GM21423 (cell line): ENCODE measurements at regions not wholly inside any gene's neighbourhood (a gene's known extent, or its start where the extent isn't known, plus 50 kb on each side); places are given as distances from the start of the nearest gene placed in this dataset.

Experiments
- ATAC-seq: cut with Tn5 transposase; IDR thresholded peaks from one replicate; pipeline ENCODE4 v1.9.1; 2021; ENCODE audit warnings: mild to moderate bottlenecking, moderate library complexity; ENCODE audit not compliant: unreplicated experiment

DNA sequence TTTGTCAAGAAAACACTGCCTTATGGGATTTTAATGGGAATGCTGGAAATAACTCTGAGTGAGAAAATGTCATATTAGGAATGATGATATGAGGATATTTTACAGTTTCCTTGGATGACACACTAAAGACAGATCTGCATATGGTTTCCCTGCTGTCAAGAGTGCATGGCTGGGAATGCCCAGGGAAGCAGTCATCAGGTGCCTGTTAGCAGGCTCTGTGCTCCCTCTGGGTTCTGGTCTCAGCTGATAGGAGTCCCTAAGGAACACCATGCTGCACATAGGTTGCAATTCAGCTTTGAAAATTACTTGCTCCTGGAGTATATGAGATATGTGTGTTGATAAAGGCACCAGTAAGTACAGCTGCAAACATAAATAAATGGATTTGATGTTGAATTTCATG lies 1064.6 kb downstream of the TUSC7 start:
- no peak for ATAC-seq

DNA sequence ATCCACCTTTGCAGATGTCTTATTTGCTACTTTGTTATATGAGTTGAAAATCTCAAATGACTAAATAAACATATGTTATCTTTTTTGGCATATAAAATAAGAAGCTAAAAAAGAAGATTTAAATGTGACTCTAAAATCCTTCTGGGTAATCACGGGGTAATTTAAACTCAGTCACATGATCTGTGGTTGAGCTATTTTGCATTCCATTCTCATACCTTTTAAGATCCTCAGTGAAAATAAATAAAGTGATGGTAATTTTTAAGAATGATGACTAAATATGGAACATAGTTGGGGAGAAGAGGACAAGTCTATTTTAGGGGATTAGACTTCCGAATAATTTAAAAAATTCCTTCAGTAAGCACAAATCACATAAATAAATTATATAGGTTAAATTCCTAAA lies 1076.8 kb downstream of the TUSC7 start:
- ATAC-seq, result no peak

DNA sequence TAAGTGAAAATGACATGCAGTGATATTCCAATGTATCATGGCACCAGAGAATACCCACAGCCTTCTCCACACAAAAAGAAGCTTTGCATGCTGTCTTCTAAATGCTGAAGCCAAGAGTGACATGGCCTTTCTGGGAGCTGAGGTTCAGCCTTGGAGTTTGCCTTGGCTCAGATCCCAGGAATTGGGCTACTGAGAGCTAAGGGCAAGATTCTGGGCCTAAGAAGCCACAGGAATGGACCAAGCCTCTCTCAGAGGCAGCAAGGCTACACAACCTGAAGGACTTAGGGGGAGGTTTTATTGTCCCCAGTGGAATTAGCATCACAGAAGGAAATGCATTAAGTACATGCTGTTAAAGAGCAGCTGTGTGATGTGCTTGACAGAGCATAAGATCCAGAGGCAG lies 1078.5 kb downstream of the TUSC7 start:
- ATAC-seq, result no peak

DNA sequence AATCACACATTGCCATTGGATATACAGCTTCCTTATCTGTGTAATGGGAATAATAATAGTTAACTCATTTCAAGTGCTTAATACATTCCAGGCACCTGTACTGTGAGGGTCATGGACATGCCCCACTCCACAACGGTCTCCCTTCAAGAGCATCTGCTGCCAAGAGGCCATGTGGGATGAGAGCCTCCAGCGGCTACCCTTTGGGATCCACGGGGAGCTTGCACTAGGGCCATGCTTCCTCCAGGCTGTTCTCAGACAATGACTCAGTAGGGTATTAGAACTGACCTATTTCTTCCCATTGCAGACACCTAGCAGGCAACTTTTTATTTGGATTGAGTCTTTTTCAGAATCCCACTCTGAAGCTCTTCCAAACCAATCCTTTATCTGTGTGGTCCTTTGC lies 1078.9 kb downstream of the TUSC7 start:
- no peak for ATAC-seq

DNA sequence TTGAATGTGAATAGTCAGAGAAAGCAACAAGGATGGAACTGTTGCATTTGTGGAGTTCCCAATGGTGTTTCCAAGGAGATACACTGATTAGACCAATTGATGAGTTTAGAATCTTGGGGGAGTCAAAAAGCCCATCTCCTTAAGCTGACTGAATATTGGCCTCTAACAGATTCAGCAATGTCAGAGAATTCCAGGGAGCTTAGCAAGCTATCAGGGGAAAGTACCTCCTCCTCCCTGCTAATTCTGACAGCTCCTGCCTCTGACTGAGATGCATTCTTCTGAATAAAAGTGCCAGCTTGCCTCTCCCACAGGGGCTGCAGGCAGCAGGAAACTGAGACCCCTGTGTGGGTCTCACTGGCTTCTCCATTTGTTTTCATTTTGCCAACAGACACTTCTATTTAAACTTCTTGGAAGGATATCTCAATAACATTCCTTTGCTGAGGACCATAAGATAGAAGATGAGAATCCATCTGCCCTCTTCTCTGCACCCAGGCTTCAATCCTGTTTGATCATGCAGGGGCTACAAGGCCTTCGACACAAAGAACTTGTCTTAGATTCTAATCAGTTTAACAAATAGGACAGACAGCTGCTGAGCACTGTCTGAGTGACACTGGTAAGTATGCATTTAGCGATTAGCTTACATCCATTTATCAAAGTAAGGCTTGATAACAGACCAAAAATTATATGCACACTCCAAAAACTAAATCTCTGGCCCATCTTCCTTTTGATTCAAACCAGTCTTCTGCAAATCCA lies 1080.8 kb downstream of the TUSC7 start:
- ATAC-seq, result no peak

DNA sequence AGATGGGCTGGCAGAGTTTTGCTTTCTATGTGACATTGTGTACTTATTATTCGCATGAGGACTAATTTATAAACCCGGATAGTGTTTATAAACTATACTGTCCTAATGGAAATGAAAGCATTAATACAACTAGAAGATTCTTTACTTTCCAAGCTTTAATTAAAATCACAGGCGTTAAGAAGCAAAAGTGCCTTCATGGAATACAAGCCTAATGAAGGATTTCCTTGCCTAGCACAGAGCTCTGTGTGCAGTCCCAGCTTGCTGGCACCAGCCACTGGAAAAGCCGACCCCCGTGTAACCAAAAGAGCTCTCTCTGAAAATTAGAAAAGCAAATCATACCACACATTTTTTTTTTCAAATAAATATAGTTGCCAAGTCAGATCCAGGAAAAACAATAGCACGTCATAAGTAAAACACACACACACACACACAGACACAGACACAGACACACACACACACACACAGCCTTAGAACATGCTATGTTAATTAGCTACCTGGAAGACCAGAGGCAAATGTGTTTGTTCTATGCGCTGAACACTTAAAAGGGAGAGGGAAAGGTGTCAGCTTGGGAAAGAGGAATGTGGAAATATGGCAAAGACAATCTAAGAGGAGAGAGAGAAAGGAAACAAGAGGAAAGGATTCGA lies 1084.2 kb downstream of the TUSC7 start:
- no peak for ATAC-seq

DNA sequence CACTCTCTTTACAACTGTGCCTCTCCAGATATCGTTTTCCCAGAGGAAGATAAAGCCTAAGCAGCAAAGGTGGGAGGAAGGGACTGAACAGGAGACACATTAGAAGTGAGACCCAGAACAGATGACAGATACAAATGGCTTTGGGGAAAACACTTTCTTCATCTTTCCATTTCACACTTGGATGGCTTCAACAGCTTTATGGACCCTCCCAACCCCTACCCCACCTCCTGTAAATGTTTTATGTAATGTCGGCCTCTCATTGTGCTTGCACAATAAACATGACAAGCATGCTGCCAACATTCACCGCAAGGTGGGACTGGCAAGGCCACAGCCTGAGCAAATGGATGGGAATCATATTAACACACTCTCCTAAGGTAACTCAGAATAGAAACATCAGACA lies 1088.6 kb downstream of the TUSC7 start:
- no peak for ATAC-seq

DNA sequence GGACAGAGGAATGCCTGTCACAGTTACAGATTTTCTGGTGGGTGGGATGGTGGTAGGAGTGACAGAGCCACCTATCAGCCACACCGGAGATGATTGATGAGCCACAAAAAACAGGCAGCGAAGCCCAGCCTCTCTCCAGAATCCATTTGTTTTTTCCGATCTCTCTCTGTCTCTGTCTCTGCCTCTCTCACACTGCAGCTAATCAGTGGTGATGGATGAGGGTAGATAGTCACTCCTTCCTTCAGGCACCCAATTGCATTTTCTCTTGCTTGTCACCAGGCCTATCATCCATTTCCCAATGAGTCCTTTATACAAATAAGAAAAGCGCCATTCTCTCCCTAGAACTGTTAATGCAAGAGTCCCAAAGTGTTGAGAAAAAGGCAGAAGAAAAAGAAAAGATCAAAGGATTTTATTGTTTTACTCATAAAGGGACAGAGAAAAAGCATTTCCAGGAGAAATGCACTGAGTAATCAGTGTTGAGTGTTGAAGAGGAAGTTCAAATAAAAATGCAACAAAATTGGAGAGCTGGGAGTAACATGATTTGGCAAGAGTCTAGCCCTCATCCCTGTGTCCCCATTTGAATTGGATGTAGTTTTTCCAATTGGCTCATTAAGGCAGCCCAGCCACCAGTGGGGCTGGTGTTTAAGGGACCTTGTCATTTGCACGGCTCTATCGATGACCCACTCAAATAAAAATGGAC lies 1089.3 kb downstream of the TUSC7 start:
- no peak for ATAC-seq

DNA sequence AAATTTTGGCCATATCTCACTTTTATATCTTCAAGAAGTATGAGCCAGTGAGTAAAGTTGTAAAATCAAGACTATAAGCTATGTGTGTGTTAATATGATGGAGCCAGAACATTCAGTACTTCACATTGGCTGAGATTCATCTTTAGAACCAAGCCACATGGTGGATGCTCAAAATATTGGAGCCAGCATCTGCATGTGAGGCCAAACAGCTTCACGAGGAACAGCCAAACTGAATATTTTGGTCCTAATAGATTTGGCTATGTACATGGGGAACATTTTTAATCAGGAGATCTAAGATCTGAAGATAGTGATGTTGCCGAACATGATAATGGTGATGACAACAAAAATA lies 1089.8 kb downstream of the TUSC7 start:
- no peak for ATAC-seq

DNA sequence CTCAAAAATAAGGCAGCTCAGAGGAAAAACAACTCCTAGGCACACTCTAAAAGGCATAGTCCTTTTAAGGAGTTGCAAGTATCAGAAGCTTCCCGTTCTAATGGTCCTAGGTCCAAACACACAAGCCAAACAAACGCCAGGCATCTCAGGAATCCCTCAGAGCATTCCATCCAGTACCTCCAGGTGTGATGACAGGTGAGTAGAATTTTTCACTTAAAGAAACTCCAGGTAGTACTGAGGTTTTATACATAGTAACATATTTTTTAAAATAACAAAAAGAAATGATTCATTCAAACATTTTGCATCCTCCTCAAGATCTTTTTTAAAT lies 1092.3 kb downstream of the TUSC7 start:
- ATAC-seq, result no peak

DNA sequence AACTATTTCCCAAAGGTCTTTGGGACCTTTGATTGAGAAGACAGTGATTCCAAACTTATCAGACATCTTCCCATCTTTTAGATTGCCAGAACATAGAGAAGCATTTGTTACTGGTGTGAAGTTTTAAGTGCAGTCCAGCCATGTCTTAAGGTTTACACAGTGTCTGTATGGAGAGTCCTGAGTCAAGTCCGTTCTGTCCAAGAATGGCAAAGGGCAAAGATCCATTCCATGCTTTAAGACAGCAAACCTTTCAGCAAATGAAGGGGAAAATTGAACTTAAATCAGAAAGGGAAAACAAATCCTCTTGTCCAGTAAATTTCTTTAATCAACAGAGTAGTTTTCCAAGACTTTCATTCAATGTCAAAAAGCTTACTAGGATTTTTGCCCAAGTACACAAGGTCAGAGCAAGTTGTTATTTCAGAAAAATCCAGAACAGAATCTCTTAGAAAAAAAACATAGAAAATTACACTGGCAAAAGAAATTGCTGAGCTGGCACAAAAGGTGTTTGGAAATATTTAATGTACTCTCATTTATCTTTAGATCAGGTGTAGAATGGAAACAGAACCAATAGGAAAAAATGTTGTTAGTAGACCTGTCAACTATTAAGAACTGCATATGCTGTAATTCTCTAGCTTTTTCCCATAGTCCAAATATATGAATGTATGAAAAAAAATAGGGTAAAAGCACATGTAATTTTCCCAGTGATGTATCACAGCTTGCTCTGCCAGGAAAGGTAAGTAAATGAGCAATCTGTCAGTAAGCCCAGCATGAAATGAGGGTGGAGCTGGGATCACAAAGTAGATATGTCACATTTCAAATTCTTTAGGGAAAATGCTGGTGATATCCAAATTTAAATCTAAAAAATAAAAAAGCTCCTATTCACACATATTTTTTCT lies 1099.9 kb downstream of the TUSC7 start:
- no peak for ATAC-seq

DNA sequence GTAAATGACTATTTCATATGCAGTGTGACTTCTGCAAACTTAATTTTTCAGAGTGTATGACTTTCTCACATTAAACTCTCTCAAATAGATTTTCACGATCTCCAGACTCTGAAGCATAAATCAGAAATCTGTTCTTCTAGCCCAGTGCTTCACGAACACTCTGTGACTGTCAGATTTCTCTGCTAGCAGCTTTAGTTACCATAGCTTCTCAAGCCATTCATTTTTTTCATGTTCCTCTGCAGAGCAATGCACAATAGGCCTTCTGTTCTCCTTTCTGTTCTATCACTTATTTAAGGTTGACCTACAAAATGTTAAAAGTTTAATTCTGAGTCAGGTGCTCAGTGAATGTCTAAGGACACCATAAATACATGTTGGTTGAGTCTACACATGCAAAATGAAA lies 1102.2 kb downstream of the TUSC7 start:
- no peak for ATAC-seq

DNA sequence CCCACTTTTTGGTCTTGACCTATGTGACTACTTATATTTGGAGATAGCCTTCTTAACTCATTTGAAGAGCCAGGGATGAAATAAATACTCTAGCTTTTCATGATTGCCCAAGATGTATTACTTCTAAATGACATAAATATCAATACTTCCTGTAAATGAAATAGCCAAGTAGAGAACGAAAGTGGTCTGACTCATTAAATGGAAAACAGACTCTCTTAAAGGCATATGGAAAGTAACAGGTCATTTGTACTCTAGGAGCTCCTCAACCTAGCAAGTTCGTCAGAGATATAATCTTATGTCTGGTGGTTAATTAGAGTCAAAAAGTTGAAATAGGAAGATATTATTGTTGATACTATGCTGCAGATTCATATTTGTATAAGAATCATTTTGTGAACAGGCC lies 1105.4 kb downstream of the TUSC7 start:
- no peak for ATAC-seq

DNA sequence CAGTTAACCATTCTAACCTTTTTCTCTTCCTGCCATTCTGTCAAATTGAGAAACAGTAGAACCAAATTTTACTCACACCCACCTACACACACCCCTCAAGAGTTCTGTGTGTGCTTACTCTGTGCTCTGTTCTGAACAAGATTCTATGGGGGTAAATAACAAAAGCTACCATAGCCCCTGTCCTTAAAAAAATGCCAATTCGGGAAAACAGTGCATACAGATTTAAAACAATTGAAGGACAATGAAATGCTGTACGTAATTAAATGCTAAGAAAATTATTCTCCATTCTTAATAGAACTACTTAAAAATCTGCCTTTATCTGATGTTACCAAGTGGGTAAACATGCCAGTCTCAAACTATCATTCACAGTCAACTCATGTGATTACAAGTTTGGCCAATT lies 1107.5 kb downstream of the TUSC7 start:
- ATAC-seq, result no peak

DNA sequence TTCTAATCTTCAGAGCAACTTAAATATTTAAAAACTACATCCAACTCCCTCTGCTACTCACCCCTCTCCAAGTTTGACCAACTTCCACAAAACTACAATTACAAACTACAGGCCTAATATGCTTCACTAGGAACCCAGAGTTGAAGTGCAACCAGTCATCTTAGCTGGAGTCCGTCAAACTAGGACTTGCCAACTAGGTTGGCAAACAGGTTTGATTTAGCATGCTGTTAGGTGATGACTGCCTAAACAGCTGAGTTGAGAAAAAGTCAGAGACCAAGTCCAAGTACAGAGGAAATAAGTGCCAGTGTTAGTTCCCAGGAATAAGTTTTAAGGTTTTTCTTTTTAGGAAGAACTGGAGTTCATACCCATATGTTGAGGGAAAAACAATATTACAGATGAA lies 1109.0 kb downstream of the TUSC7 start:
- ATAC-seq, result no peak

DNA sequence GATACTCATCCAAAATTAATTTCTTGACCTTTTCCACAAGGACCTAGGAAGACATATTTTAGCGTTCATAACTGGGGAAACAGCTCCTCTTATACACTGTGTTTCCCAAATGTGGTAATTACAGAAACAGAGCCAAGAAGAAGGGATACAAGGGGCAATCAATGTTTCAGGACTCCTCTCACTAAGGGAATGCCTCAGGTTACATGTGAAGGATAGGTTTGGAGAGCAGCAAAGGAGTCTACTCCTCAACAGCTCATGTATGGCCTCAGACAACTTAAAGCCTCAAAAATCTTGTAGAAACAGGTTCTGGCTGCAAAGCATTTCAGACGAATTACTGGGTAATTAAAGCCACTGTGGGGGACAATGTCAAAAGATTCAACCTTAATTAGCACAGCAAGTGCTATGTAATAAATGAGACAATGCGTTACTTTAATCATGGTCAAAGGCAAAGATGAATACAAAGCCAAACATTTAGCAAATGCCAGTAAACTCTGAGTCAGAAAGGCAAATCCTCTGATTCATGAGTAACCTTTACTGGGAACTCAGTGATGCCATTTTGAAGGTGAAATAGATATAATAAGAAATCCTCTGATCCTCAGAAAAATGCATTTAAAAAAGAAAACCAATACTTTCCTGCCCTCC lies 1111.2 kb downstream of the TUSC7 start:
- ATAC-seq, result no peak

DNA sequence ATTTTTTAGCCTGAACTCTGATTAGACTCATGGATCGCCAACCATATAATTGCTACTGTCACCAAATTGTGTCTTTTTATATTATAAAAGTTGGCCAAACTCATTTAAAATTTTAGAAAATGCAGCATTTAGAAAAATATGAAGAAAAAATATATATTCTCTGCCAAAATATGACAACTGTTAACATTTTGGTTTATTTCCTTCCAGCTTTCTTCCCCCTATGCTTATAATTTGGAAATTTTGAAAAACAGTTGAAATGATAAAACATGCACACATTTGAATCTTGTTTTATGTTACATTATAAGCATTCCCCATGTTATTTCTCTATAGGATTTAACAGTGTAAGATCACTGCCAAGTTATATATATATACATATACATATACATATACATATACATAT lies 1112.8 kb downstream of the TUSC7 start:
- ATAC-seq, result no peak

DNA sequence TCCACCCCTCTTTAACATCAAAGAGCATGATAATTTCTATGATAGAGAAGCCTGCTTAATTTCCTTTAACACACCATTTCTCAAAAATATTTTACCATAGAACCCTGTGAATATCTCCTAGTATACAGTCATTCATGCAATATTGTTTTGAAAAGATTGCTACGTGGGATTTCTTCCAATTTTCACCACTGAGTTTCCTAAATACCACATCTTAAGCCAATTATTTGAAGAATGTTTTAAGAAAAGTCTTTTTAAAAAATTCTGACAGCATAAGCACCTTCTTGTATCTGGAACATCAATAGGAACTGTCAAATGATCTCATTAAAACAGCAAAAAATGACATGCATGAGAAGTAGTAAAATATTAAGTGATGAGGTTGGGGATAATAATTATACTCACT lies 1126.7 kb downstream of the TUSC7 start:
- no peak for ATAC-seq

DNA sequence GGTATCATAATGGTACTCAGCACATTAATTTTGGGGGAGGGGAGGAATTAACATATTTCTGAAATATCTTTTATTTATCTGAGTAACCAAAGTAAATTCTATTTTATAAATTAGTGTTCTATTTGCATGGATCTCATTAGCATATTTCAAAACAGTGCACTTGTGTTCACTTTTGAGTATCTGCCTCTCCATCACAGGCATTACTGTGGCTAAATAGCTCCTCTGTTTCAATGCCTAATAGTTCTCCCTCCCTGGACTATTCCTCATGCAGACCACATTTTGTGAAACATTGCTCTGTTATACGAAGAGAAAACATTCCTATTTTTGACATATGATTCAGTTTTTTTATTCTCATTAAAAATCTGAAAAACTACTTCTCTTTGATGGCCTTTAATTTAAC lies 1127.8 kb downstream of the TUSC7 start:
- ATAC-seq, result no peak

DNA sequence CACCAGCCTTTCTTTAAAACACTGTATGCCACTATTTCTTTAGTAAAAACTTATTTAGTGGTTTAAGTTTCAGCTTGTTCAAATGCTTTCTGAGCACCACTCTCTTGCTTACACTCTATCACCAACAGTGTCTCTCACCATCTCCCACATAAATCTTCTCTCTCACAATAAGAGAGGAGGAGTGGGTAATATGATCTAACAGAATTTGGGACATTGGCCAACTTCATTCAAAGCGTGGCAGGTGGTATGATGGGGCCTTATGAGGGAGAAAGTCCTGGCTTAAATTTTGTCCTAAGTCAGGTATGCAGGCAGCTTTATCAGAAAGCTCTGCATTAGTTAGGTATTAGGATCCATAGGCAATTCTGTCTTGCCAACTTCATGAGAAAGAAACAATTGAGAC lies 1132.5 kb downstream of the TUSC7 start:
- ATAC-seq, result no peak

DNA sequence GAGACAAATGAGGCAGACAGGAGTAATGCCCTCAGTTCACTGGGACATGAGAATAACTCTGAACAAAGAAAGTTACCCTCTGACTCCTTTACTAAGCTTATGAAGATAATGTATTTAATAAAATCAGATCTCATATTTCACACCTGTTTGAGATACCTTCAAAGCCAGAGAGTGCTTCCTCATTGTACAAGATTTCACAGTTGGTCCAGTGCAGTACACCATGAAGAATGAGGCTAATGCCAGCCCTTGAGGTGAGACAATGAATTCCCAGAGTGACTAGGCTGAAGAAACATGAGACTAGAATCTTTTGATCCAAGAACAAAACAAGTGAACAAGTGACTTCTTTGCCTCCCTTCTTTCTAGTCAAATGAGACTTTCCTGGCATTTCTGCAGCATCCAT lies 1133.8 kb downstream of the TUSC7 start:
- no peak for ATAC-seq
